ENCODE measurements at regions not wholly inside any gene's neighbourhood (a gene's known extent, or its start where the extent isn't known, plus 50 kb on each side); places are given as distances from the start of the nearest gene placed in this dataset.

DNA sequence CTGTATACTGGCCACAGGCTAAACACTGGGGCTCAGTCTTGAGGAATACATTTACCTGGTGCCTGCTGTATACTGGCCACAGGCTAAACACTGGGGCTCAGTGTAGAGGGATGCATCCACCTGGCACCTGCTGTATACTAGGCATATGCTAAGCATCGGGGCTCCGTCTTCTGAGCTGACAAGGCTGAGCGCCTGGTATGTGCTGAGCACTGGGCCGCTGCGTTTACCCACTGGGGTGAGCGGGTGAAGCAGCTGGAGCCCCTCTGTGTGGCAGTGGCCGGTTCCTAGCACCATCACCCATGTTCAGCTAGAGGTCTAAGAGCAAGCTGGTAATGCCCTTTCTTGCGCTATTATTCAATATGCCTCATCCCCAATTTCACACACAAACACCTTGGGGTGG is 93.4 kb downstream of the ADRA2C start:
- H2AK5ac ChIP-seq (ENCODE audit: low read length), result no peak overlapping the region
- no peak overlapping the region for H3K56ac ChIP-seq (ENCODE audit: low read length)
- no peaks in the 10 kb centered on the region for H3K79me2 ChIP-seq (ENCODE audit: control insufficient read depth, insufficient read depth, low read length)
- H4K5ac ChIP-seq (ENCODE audit: low read length), result no peak overlapping the region
- H3K27ac ChIP-seq (ENCODE audit: low read depth, low read length), result no peak overlapping the region
- peaks cover 5% of the 10 kb centered on the region for H3K4me1 ChIP-seq (ENCODE audit: control insufficient read depth, low read depth, low read length)
- no peak overlapping the region for H2BK5ac ChIP-seq (ENCODE audit: low read length)
- H3K36me3 ChIP-seq (ENCODE audit: control insufficient read depth, insufficient read depth, low read length), result no peaks in the 10 kb centered on the region
- H4K8ac ChIP-seq (ENCODE audit: low read depth, low read length), result no peak overlapping the region
- H3K4me3 ChIP-seq (ENCODE audit: low read length), result no peak overlapping the region
- no peak overlapping the region for H3K4me2 ChIP-seq (ENCODE audit: low read length)
- no CpG with 5 or more reads among the region's 8 CpGs for WGBS (ENCODE audit: extremely low coverage, insufficient coverage, low lambda C conversion rate)
- H3K79me1 ChIP-seq (ENCODE audit: low read length), result peaks cover 2% of the 10 kb centered on the region
- H3K9ac ChIP-seq (ENCODE audit: low read length), result no peak overlapping the region
- H3K27me3 ChIP-seq (ENCODE audit: insufficient read depth, low read length, poor library complexity), result no peaks in the 10 kb centered on the region
- H3K23ac ChIP-seq (ENCODE audit: low read length), result no peak overlapping the region
- no peak overlapping the region for H3K4ac ChIP-seq (ENCODE audit: low read depth, low read length)
- no peak overlapping the region for H2BK15ac ChIP-seq (replicated peaks; ENCODE audit: low read depth)
- no peak overlapping the region for H2BK120ac ChIP-seq (ENCODE audit: low read depth, low read length)
- no peak overlapping the region for H3K18ac ChIP-seq (ENCODE audit: low read length)
- DNase-seq, result no peak

DNA sequence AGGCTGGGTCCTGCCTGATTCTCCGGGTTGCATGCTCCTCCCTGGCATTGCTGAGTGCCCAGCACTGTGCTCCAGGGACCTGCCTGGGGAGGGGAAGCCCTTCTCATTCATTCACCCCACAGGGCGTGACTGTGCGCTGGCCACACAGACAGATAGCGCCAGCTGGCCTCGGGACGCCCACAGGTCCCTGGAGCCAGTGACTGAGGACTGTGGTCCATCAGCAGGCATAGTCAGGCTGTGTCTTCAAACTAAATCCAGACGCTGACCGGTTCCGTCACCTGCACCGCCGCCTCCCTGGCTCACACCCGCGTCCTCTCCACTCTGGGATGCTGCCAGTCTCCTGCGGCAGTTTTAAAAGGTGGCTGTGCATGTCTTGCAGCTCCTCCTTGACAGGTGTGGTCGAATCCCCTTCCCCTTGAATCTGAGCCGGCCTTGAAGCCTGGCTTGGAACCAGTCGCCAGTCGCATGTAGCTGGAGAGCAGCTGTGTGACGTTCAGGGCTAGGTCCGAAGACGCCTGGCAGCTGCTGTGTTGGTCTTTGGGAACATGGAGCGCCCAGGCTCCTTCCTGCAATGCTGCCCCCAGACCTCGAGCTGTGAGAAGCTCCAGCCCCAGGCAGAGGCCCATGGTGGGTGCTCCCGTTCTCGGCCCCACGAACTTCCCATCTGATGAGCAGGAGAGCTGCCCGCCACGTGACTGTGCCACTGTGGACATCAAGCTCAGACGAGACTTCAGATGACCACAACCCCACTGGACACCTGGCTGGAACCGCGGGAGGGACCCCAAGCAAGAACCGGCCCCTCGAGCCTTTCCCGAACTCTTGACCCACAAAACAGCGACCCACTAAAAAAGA is 94.1 kb downstream of the ADRA2C start:
- no CpG with 5 or more reads among the region's 35 CpGs for WGBS (ENCODE audit: extremely low coverage, insufficient coverage, low lambda C conversion rate)
- H3K4me3 ChIP-seq (ENCODE audit: low read length), result no peak overlapping the region
- no peaks in the 10 kb centered on the region for H3K36me3 ChIP-seq (ENCODE audit: control insufficient read depth, insufficient read depth, low read length)
- no peak for DNase-seq
- no peak overlapping the region for H2BK15ac ChIP-seq (replicated peaks; ENCODE audit: low read depth)
- H3K23ac ChIP-seq (ENCODE audit: low read length), result no peak overlapping the region
- H3K79me1 ChIP-seq (ENCODE audit: low read length), result peaks cover 2% of the 10 kb centered on the region
- H4K5ac ChIP-seq (ENCODE audit: low read length), result no peak overlapping the region
- no peaks in the 10 kb centered on the region for H3K27me3 ChIP-seq (ENCODE audit: insufficient read depth, low read length, poor library complexity)
- no peak overlapping the region for H2BK5ac ChIP-seq (ENCODE audit: low read length)
- no peak overlapping the region for H3K4me2 ChIP-seq (ENCODE audit: low read length)
- no peaks in the 10 kb centered on the region for H3K79me2 ChIP-seq (ENCODE audit: control insufficient read depth, insufficient read depth, low read length)
- H2AK5ac ChIP-seq (ENCODE audit: low read length), result no peak overlapping the region
- no peak overlapping the region for H3K9ac ChIP-seq (ENCODE audit: low read length)
- no peak overlapping the region for H3K56ac ChIP-seq (ENCODE audit: low read length)
- H3K4ac ChIP-seq (ENCODE audit: low read depth, low read length), result no peak overlapping the region
- no peak overlapping the region for H3K27ac ChIP-seq (ENCODE audit: low read depth, low read length)
- H2BK120ac ChIP-seq (ENCODE audit: low read depth, low read length), result no peak overlapping the region
- H3K18ac ChIP-seq (ENCODE audit: low read length), result no peak overlapping the region
- no peak overlapping the region for H4K8ac ChIP-seq (ENCODE audit: low read depth, low read length)
- peaks cover 5% of the 10 kb centered on the region for H3K4me1 ChIP-seq (ENCODE audit: control insufficient read depth, low read depth, low read length)

DNA sequence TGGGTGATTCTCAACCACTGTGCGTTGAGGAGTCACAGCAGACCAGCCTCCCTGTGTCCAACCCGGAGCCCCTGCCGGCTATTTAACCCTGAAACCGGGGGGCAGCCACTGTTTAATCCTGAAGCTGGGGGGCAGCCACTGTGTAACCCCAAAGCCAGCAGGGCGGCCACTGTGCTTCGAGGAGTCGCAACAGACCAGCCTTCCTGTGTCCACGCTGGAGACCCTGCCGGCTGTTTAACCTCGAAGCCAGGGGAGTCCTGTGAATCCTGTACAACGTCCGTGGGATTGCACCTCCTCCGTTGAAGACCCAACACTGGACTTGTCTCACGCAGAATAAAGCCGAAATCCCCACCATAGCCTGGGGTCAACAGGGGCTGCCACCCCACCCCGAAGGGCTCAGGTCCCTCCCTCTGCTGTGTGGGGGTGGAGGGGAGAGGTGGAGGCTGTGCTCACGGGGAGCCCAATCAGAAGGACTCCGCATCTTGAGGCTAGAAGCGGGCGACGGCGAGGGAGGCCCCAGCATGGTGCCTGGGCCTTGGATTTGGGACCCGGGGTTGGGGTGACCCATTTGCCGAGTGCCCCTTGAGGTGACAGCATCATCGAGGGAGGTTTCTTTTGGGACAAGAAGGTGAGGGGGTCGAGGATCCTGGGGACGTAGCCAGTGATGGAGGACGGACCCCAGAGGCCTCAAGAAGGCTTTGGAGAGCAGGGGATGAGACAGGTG is 94.9 kb downstream of the ADRA2C start:
- H3K4me1 ChIP-seq (ENCODE audit: control insufficient read depth, low read depth, low read length), result peaks cover 5% of the 10 kb centered on the region
- no peaks in the 10 kb centered on the region for H3K36me3 ChIP-seq (ENCODE audit: control insufficient read depth, insufficient read depth, low read length)
- DNase-seq, result no peak
- H4K5ac ChIP-seq (ENCODE audit: low read length), result no peak overlapping the region
- no peak overlapping the region for H3K56ac ChIP-seq (ENCODE audit: low read length)
- no peak overlapping the region for H3K4me3 ChIP-seq (ENCODE audit: low read length)
- no peak overlapping the region for H3K9ac ChIP-seq (ENCODE audit: low read length)
- no peak overlapping the region for H2BK5ac ChIP-seq (ENCODE audit: low read length)
- H3K79me2 ChIP-seq (ENCODE audit: control insufficient read depth, insufficient read depth, low read length), result no peaks in the 10 kb centered on the region
- no peak overlapping the region for H3K23ac ChIP-seq (ENCODE audit: low read length)
- H2BK120ac ChIP-seq (ENCODE audit: low read depth, low read length), result no peak overlapping the region
- H2BK15ac ChIP-seq (replicated peaks; ENCODE audit: low read depth), result no peak overlapping the region
- no peak overlapping the region for H3K18ac ChIP-seq (ENCODE audit: low read length)
- H2AK5ac ChIP-seq (ENCODE audit: low read length), result no peak overlapping the region
- H4K8ac ChIP-seq (ENCODE audit: low read depth, low read length), result no peak overlapping the region
- no peak overlapping the region for H3K27ac ChIP-seq (ENCODE audit: low read depth, low read length)
- peaks cover 2% of the 10 kb centered on the region for H3K79me1 ChIP-seq (ENCODE audit: low read length)
- no CpG with 5 or more reads among the region's 28 CpGs for WGBS (ENCODE audit: extremely low coverage, insufficient coverage, low lambda C conversion rate)
- no peak overlapping the region for H3K4me2 ChIP-seq (ENCODE audit: low read length)
- H3K27me3 ChIP-seq (ENCODE audit: insufficient read depth, low read length, poor library complexity), result no peaks in the 10 kb centered on the region
- H3K4ac ChIP-seq (ENCODE audit: low read depth, low read length), result no peak overlapping the region

DNA sequence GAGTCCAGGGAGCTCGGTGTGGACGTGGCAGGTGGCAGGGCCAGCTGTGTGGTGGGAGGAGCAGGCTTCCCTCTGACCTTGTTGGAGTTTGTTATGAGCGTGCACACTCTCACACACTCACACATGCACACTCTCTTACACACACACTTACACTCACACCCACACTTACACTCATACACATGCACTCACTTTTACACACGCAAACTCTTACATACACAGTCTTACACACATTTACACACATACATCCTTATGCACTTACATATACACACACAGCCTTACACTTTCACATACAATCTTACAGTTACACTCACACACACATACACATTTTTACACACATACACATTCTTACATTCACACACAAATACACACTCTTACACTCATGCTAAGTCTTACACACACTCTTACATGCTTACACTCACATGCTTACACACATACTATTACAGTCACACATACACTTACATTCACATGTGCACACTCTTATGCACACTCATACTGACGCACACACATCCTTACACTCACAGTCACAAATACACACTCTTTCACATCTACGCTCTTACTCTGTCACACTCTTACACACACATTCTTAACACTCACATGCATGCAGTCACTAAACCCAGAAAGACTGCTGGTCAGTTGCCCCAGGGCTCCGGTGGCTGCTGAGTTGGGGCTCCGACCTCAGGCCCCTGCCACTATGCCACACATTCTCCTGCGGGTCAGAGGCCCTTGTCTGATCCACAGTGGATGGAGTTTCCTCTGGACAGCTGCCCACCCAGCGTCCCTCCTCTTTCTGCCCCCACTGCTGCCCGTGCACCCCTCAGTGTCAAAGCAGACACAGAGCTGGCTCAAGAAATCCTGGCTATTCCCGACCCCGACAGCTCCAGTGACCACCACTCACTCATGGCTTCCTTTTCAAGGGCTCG is 95.8 kb downstream of the ADRA2C start:
- Histone ChIP-seq H2BK15ac (replicated peaks; ENCODE audit: low read depth) (no peak overlapping the region), H2BK5ac (ENCODE audit: low read length) (peak overlapping the region; percentile 28), H3K4ac (ENCODE audit: low read depth, low read length) (peak overlapping the region; percentile 21), H4K5ac (ENCODE audit: low read length) (no peak overlapping the region), H4K8ac (ENCODE audit: low read depth, low read length) (no peak overlapping the region), H3K4me1 (ENCODE audit: control insufficient read depth, low read depth, low read length) (peaks cover 5% of the 10 kb centered on the region), H2BK120ac (ENCODE audit: low read depth, low read length) (no peak overlapping the region), H3K27me3 (ENCODE audit: insufficient read depth, low read length, poor library complexity) (no peaks in the 10 kb centered on the region), H3K79me1 (ENCODE audit: low read length) (peaks cover 2% of the 10 kb centered on the region), H3K18ac (ENCODE audit: low read length) (peak overlapping the region; percentile 15), H3K36me3 (ENCODE audit: control insufficient read depth, insufficient read depth, low read length) (no peaks in the 10 kb centered on the region), H2AK5ac (ENCODE audit: low read length) (peak overlapping the region; percentile 80), H3K4me2 (ENCODE audit: low read length) (peak overlapping the region; percentile 20), H3K23ac (ENCODE audit: low read length) (no peak overlapping the region), H3K56ac (ENCODE audit: low read length) (peak overlapping the region; percentile 83), H3K9ac (ENCODE audit: low read length) (peak overlapping the region; percentile 54), H3K4me3 (ENCODE audit: low read length) (no peak overlapping the region), H3K79me2 (ENCODE audit: control insufficient read depth, insufficient read depth, low read length) (no peaks in the 10 kb centered on the region), H3K27ac (ENCODE audit: low read depth, low read length) (peak overlapping the region; percentile 24)
- no peak for DNase-seq
- WGBS (ENCODE audit: extremely low coverage, insufficient coverage, low lambda C conversion rate), result 100% methylated on average over 3 of the region's 14 CpGs

DNA sequence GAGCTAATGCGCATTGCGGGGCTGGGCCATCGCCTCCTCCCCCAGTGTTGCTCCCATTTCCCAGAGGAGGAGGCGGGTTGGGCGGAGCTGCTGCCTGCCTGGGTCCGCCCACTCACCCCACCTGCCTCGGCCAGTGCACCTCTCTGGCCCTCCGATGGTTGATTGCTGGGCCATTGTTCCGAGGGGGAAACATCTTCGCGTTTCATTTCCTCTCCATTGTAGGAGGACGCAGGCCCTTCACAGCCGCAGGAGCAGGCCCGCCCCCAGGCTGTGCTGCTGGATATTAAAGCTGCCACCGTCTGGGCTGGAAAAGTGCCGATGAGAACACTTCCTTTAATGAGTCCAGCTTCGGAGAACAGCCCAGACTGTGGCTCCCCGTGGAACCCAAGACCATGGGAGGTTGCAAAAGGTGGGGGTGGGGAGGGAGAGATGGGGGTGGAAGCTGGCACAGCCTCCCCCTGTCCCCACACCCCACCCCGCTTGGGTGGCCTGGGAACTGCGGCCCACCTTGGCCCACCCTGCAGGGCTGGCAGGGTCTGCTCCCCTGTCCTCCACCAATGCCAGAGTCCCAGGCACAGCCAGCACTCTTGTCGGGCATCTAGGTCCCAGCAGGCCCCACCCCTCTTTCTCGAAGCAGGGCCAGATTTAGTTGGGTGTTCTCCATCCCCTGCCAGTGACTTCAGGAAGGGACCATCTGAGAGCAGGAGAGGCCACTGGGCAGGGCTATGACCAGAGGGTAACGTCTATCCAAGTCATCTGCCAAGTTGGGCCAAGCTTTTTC is 96.6 kb downstream of the ADRA2C start:
- Histone ChIP-seq H2BK5ac (ENCODE audit: low read length) (peak overlapping the region; percentile 7), H3K79me2 (ENCODE audit: control insufficient read depth, insufficient read depth, low read length) (no peaks in the 10 kb centered on the region), H4K8ac (ENCODE audit: low read depth, low read length) (peak overlapping the region; percentile 56), H3K4ac (ENCODE audit: low read depth, low read length) (peak overlapping the region; percentile 18), H2AK5ac (ENCODE audit: low read length) (peak overlapping the region; percentile 6), H4K5ac (ENCODE audit: low read length) (no peak overlapping the region), H3K27ac (ENCODE audit: low read depth, low read length) (peak overlapping the region; percentile 24), H3K27me3 (ENCODE audit: insufficient read depth, low read length, poor library complexity) (no peaks in the 10 kb centered on the region), H3K4me1 (ENCODE audit: control insufficient read depth, low read depth, low read length) (peaks cover 5% of the 10 kb centered on the region), H3K79me1 (ENCODE audit: low read length) (peaks cover 2% of the 10 kb centered on the region), H3K23ac (ENCODE audit: low read length) (no peak overlapping the region), H3K4me3 (ENCODE audit: low read length) (no peak overlapping the region), H3K56ac (ENCODE audit: low read length) (peak overlapping the region; percentile 83), H2BK120ac (ENCODE audit: low read depth, low read length) (peak overlapping the region; percentile 17), H3K18ac (ENCODE audit: low read length) (peak overlapping the region; percentile 42), H3K9ac (ENCODE audit: low read length) (peak overlapping the region; percentile 54), H2BK15ac (replicated peaks; ENCODE audit: low read depth) (no peak overlapping the region), H3K36me3 (ENCODE audit: control insufficient read depth, insufficient read depth, low read length) (no peaks in the 10 kb centered on the region), H3K4me2 (ENCODE audit: low read length) (no peak overlapping the region)
- no CpG with 5 or more reads among the region's 23 CpGs for WGBS (ENCODE audit: extremely low coverage, insufficient coverage, low lambda C conversion rate)
- DNase-seq, result peak; percentile 92

Measured in mesendoderm (in vitro differentiated cells).